ENCODE measurements at regions not wholly inside any gene's neighbourhood (a gene's known extent, or its start where the extent isn't known, plus 50 kb on each side); places are given as distances from the start of the nearest gene placed in this dataset.

DNA sequence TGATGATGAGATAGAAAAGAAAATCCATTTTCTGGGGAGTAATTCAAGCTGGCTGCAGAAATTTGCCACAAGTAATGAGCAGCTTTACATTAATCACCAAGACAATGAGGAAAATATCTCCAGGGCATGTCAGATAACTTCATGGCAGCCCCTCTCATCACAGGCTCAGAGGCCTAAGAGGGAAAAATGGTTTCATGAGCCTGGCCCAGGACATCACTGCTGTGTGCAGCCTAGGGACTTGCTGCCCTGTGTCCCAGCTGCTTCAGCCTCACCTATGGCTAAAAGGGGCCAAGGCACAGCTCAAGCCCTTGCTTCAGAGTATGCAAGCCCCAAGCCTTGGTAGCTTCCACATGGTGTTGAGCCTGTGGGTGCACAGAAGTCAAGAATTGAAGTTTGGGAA, 161.7 kb downstream of the OPA1 start:
- no peak overlapping the region for H3K4me3 ChIP-seq (ENCODE audit: low read depth, low read length)
- H3K4me1 ChIP-seq (ENCODE audit: control insufficient read depth, insufficient read depth, low read length): no peaks in the 10 kb centered on the region
- no peaks in the 10 kb centered on the region for H3K9me3 ChIP-seq (ENCODE audit: control insufficient read depth, insufficient read depth, low read length)
- H3K36me3 ChIP-seq (ENCODE audit: control insufficient read depth, insufficient read depth, low read length): no peaks in the 10 kb centered on the region
- no peak overlapping the region for H3K9ac ChIP-seq (ENCODE audit: low read depth, low read length)
- H3K27me3 ChIP-seq (ENCODE audit: control insufficient read depth, insufficient read depth, low read length): no peaks in the 10 kb centered on the region

DNA sequence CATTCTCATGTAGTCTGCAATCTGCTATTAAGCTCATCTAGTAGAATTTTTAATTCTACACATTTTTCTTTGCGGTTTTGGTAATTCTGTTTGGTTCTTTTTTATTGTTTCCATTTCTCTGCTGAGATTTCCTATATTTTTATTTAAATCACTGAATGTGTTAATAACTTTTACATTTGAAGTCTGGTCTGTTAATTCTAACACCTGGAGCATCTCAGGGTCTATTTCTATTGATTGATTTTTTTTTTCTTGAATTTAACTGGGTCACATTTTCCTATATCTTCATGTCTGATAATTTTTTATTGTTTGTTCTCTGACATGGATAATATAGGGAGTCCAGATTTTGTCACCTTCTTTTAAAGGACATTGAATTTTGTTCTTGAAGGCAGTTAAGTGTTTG, 163.5 kb downstream of the OPA1 start:
- no peak overlapping the region for H3K4me3 ChIP-seq (ENCODE audit: low read depth, low read length)
- no peaks in the 10 kb centered on the region for H3K9me3 ChIP-seq (ENCODE audit: control insufficient read depth, insufficient read depth, low read length)
- H3K27me3 ChIP-seq (ENCODE audit: control insufficient read depth, insufficient read depth, low read length): no peaks in the 10 kb centered on the region
- H3K36me3 ChIP-seq (ENCODE audit: control insufficient read depth, insufficient read depth, low read length): no peaks in the 10 kb centered on the region
- no peak overlapping the region for H3K9ac ChIP-seq (ENCODE audit: low read depth, low read length)
- H3K4me1 ChIP-seq (ENCODE audit: control insufficient read depth, insufficient read depth, low read length): no peaks in the 10 kb centered on the region

- no peak overlapping the region for H3K9ac ChIP-seq (ENCODE audit: low read depth, low read length)
- no peaks in the 10 kb centered on the region for H3K36me3 ChIP-seq (ENCODE audit: control insufficient read depth, insufficient read depth, low read length)
- H3K4me3 ChIP-seq (ENCODE audit: low read depth, low read length): no peak overlapping the region
- no peaks in the 10 kb centered on the region for H3K4me1 ChIP-seq (ENCODE audit: control insufficient read depth, insufficient read depth, low read length)
- no peaks in the 10 kb centered on the region for H3K27me3 ChIP-seq (ENCODE audit: control insufficient read depth, insufficient read depth, low read length)
- H3K9me3 ChIP-seq (ENCODE audit: control insufficient read depth, insufficient read depth, low read length): no peaks in the 10 kb centered on the region
Observed at GRCh38 chr3:193757457-193757856, 164.4 kb downstream of the OPA1 start.

GRCh38 chr3:193761969-193762368, 169.0 kb downstream of the OPA1 start:
- Histone ChIP-seq H3K9ac (ENCODE audit: low read depth, low read length) (no peak overlapping the region), H3K4me1 (ENCODE audit: control insufficient read depth, insufficient read depth, low read length) (no peaks in the 10 kb centered on the region), H3K36me3 (ENCODE audit: control insufficient read depth, insufficient read depth, low read length) (no peaks in the 10 kb centered on the region), H3K4me3 (ENCODE audit: low read depth, low read length) (no peak overlapping the region), H3K9me3 (ENCODE audit: control insufficient read depth, insufficient read depth, low read length) (no peaks in the 10 kb centered on the region), H3K27me3 (ENCODE audit: control insufficient read depth, insufficient read depth, low read length) (no peaks in the 10 kb centered on the region)

- Histone ChIP-seq H3K9ac (ENCODE audit: low read depth, low read length) (no peak overlapping the region), H3K4me3 (ENCODE audit: low read depth, low read length) (no peak overlapping the region), H3K36me3 (ENCODE audit: control insufficient read depth, insufficient read depth, low read length) (no peaks in the 10 kb centered on the region), H3K9me3 (ENCODE audit: control insufficient read depth, insufficient read depth, low read length) (no peaks in the 10 kb centered on the region), H3K27me3 (ENCODE audit: control insufficient read depth, insufficient read depth, low read length) (no peaks in the 10 kb centered on the region), H3K4me1 (ENCODE audit: control insufficient read depth, insufficient read depth, low read length) (no peaks in the 10 kb centered on the region)
Observed at GRCh38 chr3:193762657-193763056, 169.6 kb downstream of the OPA1 start.

DNA sequence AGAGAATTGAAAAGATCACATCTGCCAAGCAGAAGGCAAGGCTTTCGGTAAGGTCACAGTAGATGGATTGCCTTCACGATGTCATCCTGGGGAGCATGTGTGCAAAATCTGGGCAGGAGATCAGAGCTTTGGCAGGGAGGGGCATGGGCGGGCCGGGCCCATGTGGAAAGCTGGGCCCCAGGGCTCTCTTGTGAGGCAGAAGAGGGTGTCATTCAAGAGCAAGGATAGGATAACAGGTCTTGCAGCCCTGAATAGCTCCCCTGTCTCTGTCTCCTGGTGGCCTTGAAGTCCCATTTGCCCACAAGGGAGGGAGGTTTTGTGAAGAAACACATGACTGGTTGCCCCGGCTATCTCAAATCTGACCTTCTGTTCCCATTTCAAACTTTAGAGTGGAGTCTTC, 172.0 kb downstream of the OPA1 start:
- Histone ChIP-seq H3K27me3 (ENCODE audit: control insufficient read depth, insufficient read depth, low read length) (no peaks in the 10 kb centered on the region), H3K9ac (ENCODE audit: low read depth, low read length) (no peak overlapping the region), H3K4me1 (ENCODE audit: control insufficient read depth, insufficient read depth, low read length) (no peaks in the 10 kb centered on the region), H3K36me3 (ENCODE audit: control insufficient read depth, insufficient read depth, low read length) (no peaks in the 10 kb centered on the region), H3K4me3 (ENCODE audit: low read depth, low read length) (no peak overlapping the region), H3K9me3 (ENCODE audit: control insufficient read depth, insufficient read depth, low read length) (no peaks in the 10 kb centered on the region)

DNA sequence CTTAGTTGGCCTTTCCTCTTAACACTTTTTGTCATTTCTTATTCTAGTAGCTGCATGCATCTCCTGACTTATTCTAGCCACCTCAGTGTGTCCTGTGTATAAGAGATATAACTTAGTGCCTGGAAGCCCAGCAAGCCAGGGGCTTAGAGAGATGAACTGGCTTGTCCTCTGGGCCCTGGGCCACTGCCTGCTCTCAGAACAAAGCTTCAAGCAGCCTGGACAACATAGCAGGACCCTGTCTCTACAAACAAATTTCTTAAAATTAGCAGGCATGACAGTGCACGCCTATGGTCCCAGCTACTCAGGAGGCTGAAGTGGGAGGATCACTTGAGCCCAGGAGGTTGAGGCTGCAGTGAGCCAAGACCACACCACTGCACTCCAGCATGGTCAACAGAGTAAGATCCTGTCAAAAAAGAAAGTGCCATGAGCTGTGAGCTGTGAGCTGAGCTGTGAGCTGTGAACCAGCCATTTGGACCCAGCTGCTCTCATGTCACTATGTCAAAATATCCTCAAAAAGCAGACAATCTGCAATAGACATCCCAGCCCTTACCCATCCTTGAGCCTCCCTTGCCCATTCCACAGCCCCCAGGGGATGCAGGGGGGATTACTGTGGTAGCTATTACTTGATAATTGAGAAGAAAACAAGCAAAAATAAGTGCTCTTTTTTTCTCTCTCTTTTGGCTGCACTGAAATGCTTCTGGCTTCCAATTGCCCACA, 174.5 kb downstream of the OPA1 start:
- no peaks in the 10 kb centered on the region for H3K36me3 ChIP-seq (ENCODE audit: control insufficient read depth, insufficient read depth, low read length)
- H3K4me3 ChIP-seq (ENCODE audit: low read depth, low read length): no peak overlapping the region
- no peaks in the 10 kb centered on the region for H3K9me3 ChIP-seq (ENCODE audit: control insufficient read depth, insufficient read depth, low read length)
- H3K27me3 ChIP-seq (ENCODE audit: control insufficient read depth, insufficient read depth, low read length): no peaks in the 10 kb centered on the region
- no peak overlapping the region for H3K9ac ChIP-seq (ENCODE audit: low read depth, low read length)
- H3K4me1 ChIP-seq (ENCODE audit: control insufficient read depth, insufficient read depth, low read length): no peaks in the 10 kb centered on the region

GRCh38 chr3:193768070-193768394, 175.0 kb downstream of the OPA1 start:
- no peaks in the 10 kb centered on the region for H3K36me3 ChIP-seq (ENCODE audit: control insufficient read depth, insufficient read depth, low read length)
- no peaks in the 10 kb centered on the region for H3K9me3 ChIP-seq (ENCODE audit: control insufficient read depth, insufficient read depth, low read length)
- peaks cover 5% of the 10 kb centered on the region for H3K27me3 ChIP-seq (ENCODE audit: control insufficient read depth, insufficient read depth, low read length)
- no peak overlapping the region for H3K9ac ChIP-seq (ENCODE audit: low read depth, low read length)
- no peaks in the 10 kb centered on the region for H3K4me1 ChIP-seq (ENCODE audit: control insufficient read depth, insufficient read depth, low read length)
- H3K4me3 ChIP-seq (ENCODE audit: low read depth, low read length): no peak overlapping the region

DNA sequence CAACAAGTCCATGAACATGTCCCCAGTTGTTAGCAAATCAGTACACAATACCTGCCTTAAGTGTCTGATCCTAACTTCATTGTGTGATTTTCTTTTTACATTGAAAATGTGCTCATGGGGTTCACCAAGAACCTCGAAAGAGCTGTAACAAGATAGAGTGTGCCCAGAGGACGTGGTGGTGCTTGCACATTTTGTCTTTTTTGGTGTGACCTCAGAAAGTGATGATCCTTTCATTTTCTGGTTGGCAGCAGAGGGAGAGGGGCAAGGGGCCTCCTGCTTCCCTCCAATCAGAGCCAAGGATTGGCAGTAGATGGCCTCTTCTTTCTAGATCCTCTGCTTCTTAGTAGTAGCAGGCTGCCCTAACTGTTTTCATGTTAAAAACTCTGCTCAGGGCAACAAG, 176.4 kb downstream of the OPA1 start:
- peaks cover 17% of the 10 kb centered on the region for H3K27me3 ChIP-seq (ENCODE audit: control insufficient read depth, insufficient read depth, low read length)

DNA sequence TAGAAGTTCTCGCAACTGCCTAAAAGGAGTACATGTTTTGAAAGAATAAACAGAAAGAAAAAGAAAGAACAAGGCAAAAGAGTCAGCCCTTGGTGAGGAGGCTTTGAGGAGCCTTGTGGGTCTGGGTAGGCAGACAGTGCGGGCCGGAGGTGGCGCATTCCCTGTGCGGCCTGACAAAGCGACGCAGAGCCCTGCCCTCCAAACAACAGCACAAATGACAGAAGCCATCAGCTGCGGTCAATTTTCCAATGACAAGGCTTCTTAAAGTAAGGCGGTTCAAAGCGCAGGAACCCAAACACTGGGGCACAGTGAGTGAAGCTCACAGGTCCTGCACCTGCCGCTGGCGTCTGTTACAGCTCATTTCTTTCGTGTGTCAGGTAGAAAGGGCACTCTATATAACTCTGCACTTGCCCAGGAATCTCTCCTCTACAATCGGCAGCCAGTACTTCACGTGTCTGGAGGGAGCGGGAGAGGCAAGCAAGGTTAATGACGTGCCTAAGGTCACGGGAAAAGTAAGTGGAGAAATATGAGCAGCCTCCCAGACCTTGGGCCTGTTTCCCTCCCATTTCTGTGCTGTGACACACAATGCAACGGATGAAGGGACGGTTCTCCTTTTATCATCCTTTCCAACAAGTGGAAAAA, 178.1 kb downstream of the OPA1 start:
- Histone ChIP-seq H3K4me1 (ENCODE audit: control insufficient read depth, insufficient read depth, low read length) (peaks cover 10% of the 10 kb centered on the region), H3K4me3 (ENCODE audit: low read depth, low read length) (no peak overlapping the region), H3K9ac (ENCODE audit: low read depth, low read length) (no peak overlapping the region), H3K36me3 (ENCODE audit: control insufficient read depth, insufficient read depth, low read length) (no peaks in the 10 kb centered on the region), H3K27me3 (ENCODE audit: control insufficient read depth, insufficient read depth, low read length) (peaks cover 24% of the 10 kb centered on the region), H3K9me3 (ENCODE audit: control insufficient read depth, insufficient read depth, low read length) (no peaks in the 10 kb centered on the region)

More for the DNA sequence above, 176.4 kb downstream of the OPA1 start:
- H3K9me3 ChIP-seq (ENCODE audit: control insufficient read depth, insufficient read depth, low read length): no peaks in the 10 kb centered on the region
- H3K4me3 ChIP-seq (ENCODE audit: low read depth, low read length): no peak overlapping the region
- H3K36me3 ChIP-seq (ENCODE audit: control insufficient read depth, insufficient read depth, low read length): no peaks in the 10 kb centered on the region
- no peak overlapping the region for H3K9ac ChIP-seq (ENCODE audit: low read depth, low read length)
- H3K4me1 ChIP-seq (ENCODE audit: control insufficient read depth, insufficient read depth, low read length): no peaks in the 10 kb centered on the region

DNA sequence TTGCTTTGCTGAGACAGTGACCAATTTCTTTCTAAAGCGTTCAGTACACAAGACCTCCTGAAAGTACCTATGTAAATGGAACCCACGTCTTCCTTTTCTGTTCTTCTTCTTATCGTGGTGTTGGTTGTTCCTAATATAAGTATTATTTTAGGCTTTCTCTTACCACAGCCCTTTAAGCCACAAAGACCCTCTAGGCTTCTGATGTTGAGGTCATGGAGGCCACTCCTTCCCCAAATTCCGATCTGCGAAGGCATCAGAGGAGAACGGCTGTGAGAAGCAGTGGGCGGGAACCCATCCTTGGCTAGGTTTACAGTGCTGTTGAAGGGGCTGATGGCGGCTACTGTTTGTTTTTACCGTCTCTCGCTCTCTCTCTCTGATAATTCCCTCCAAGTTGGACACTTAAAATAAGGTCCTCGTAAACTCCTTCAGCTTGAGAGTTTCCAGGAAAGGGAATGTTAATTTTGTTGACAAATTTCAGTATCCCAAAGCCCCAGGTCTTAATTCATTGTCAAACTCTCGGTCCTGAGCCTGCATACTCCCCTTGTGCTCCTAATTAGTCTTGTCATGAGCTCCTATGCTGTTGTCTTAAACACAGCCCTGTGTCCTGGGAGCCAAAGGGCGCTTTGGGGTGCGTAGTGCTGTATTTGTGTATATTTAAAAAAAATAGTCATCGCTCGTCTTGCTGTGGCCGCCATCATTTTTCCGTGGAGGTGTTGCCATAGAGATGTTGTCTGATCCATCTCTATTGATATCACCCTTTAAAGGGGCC, 178.8 kb downstream of the OPA1 start:
- Histone ChIP-seq H3K9me3 (ENCODE audit: control insufficient read depth, insufficient read depth, low read length) (no peaks in the 10 kb centered on the region), H3K4me3 (ENCODE audit: low read depth, low read length) (no peak overlapping the region), H3K9ac (ENCODE audit: low read depth, low read length) (no peak overlapping the region)

DNA sequence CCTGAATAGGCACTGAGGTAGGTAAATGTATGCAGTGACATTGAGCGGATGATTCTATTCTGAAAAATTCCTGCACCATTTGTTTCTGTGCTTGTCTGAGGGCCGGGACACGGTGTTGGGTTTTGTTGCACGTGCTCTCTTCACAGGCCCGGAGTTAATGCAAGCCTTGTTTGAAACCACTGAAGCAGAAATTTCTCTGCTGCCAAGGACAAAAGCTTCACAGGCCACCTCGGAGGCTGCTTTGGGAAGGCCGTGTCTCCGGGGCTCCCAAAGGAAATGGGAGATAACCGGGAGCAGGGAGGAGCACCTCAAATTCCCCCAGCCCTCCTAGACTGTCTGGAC, 179.4 kb downstream of the OPA1 start:
- no peaks in the 10 kb centered on the region for H3K9me3 ChIP-seq (ENCODE audit: control insufficient read depth, insufficient read depth, low read length)
- peaks cover 12% of the 10 kb centered on the region for H3K4me1 ChIP-seq (ENCODE audit: control insufficient read depth, insufficient read depth, low read length)
- H3K27me3 ChIP-seq (ENCODE audit: control insufficient read depth, insufficient read depth, low read length): peaks cover 27% of the 10 kb centered on the region
- no peak overlapping the region for H3K9ac ChIP-seq (ENCODE audit: low read depth, low read length)
- no peak overlapping the region for H3K4me3 ChIP-seq (ENCODE audit: low read depth, low read length)
- no peaks in the 10 kb centered on the region for H3K36me3 ChIP-seq (ENCODE audit: control insufficient read depth, insufficient read depth, low read length)

More for the DNA sequence above, 178.8 kb downstream of the OPA1 start:
- Histone ChIP-seq H3K4me1 (ENCODE audit: control insufficient read depth, insufficient read depth, low read length) (peaks cover 10% of the 10 kb centered on the region), H3K36me3 (ENCODE audit: control insufficient read depth, insufficient read depth, low read length) (no peaks in the 10 kb centered on the region), H3K27me3 (ENCODE audit: control insufficient read depth, insufficient read depth, low read length) (peaks cover 24% of the 10 kb centered on the region)
